Left renal pelvis (tissue), 4 donors: ENCODE measurements at regions not wholly inside any gene's neighbourhood (a gene's known extent, or its start where the extent isn't known, plus 50 kb on each side); places are given as distances from the start of the nearest gene placed in this dataset.
"Not testable (repeated sequence)": the region's sequence is repeated elsewhere in the genome, so short reads cannot be mapped to it uniquely, and the experiment has no call there.

Source experiments
- DNase-seq, 4 donors: peaks; one replicate each; pipeline ENCODE4 v3.0.0-alpha.2; 2013; ENCODE audit warnings: low read depth in 4 of 4, low spot score in 3 of 4

- DNase-seq, result no peak
Observed at GRCh38 chr3:67064105-67064504, 66.0 kb downstream of the KBTBD8 start.

GRCh38 chr3:67067251-67067650, 69.1 kb downstream of the KBTBD8 start:
- DNase-seq, result no peak

DNA sequence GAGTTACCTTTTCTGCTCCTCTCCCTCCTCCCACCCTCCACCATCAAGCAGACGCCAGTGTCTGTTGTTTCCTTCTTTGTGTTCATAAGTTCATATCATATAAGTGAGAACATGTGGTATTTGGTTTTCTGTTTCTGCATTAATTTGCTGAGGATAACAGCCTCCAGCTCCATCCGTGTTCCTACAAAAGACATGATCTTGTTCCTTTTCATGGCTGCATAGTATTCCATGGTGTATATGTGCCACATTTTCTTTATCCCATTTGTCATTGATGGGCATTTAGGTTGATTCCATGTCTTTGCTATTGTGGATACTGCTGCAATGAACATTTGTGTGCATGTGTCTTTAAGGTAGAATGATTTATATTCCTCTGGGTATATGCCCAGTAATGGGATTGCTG, 74.5 kb downstream of the KBTBD8 start:
- DNase-seq, result not testable (repeated sequence)

DNA sequence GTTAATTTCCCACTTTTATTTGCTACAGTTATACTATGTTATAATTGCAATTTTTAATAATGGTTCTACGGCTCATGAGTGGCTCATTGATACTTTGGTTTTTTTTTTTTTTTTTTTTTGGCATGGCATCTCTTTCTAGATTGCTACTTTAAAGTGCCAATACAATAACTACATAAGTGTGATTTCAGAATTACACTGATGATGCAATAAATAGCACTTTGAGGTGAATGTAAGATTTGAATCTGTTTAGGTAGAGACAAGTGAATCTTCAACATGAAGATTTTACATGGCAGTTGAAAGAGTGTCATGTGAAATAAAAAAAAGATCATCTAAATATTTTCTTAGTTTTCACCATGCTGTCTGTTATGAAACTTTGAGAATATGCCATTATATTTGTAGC, 75.7 kb downstream of the KBTBD8 start:
- DNase-seq, result no peak

DNA sequence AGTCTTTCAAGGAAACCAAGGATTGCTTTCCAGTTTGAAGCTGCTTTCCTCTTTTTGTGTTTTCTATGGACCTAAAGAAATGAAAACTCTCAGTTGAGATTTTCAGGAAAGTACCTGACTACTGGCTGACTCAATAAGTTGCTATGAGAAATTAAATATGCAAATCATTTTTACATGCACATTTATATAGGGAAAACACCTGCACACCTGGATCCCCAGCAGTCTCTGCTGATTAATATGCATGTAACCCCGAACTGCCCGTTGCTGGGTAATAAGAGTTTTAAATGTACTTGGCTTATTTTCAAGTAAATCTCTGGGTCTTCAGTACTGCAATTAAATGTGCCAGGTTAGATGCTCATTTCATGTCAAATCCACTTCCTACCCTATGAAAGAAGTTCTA, 77.2 kb downstream of the KBTBD8 start:
- no peak for DNase-seq

- DNase-seq, result no peak
Observed at GRCh38 chr3:67076607-67077006, 78.5 kb downstream of the KBTBD8 start.

GRCh38 chr3:67077656-67078055, 79.5 kb downstream of the KBTBD8 start:
- no peak for DNase-seq

GRCh38 chr3:67082533-67083024, 84.5 kb downstream of the KBTBD8 start:
- no peak for DNase-seq

DNA sequence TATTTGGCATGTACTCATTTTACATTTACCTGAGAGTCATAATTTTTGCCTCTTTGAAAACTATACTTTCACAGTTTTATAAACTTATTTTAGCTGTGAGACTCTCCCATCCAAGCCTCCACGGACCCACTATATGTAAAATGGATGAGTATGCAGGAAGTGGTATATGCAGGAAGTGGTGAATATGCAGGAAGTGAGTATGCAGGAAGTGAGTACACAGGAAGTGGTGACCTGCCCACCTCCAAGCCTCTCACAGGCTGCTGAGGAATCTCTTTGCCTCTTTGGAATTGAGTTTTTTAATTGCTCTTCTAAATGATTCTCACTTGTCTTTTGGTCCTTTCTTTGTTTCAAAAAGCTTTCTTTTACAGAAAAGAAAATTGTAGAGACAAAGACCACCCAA, 85.2 kb downstream of the KBTBD8 start:
- DNase-seq, result no peak

- DNase-seq, result no peak
Observed at GRCh38 chr3:67087788-67088187, 89.7 kb downstream of the KBTBD8 start.

DNA sequence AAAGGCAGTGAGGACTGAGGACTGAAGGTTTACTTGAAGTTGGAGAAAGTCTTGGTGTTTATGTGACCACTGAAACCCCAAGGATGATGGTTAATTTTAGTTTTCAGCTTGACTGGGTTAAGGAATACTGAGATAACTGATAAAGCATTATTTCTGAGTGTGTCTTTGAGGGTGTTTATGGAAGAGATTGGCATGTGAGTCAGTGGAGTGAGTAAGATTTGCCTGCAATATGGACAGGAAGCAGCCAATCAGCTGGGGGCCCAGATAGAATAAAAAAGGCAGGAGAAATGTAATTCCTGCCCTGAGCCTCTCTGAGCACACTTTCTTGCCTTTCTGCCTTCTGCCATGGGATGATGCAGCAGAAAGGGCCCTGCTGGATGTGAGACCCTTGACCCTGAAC, 92.4 kb downstream of the KBTBD8 start:
- no peak for DNase-seq

DNA sequence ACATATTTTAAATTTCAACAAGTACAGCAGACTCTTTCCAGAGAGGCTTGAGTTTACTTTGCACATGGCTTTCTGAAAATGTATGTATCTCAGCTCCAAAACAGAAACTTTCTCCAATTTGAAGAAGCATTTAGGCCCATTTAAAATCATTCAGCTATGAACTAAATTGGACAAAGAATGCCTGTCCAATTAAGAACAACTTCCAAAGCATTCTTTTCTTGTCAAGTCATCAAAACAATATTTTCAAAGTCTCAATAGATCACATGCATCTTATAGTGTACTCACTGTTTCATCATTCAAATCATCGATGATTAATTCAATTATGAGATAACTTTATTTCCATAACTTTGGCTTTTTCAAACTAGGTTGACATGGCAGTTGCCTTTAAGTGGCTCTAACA, 95.2 kb downstream of the KBTBD8 start:
- no peak for DNase-seq

DNA sequence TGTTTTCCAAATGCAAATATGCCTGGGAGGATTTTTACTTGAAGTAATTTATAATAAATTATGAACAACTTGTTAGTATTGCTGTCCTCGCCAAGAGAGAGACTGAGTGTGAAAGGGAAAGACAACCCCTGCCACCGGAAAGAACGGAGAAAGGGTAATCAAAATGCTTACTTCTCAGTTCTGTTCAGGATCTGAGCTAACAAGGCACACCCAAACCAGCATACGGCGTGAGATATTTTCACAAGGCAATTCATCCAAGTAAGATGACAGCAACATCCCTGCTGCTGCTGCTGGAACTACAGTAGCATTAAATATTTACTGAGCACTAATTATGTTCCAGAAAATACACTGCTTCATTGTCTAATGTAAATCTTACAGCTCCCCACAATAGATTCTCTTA, 96.1 kb downstream of the KBTBD8 start:
- DNase-seq, result no peak

- DNase-seq, result no peak
Observed at GRCh38 chr3:67094774-67095173, 96.7 kb downstream of the KBTBD8 start.

DNA sequence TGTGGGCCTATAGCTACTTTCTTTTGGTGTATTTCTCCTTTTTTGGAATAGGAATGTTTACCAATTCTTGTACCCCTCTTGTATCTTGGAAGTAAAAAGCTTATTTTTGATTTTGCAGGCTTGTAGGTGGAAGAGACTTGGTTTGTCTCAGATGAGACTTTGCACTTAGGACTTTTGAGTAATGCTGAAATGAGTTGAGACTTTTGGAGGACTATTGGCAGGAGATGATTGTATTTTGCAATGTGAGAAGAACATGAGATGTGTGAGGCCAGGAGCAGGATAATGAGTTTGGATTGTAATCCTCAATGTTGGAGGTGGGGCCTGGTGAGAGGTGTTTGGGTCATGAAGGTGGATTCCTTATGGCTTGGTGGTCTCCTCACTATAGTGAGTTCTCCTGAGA, 106.3 kb downstream of the KBTBD8 start:
- DNase-seq, result no peak

DNA sequence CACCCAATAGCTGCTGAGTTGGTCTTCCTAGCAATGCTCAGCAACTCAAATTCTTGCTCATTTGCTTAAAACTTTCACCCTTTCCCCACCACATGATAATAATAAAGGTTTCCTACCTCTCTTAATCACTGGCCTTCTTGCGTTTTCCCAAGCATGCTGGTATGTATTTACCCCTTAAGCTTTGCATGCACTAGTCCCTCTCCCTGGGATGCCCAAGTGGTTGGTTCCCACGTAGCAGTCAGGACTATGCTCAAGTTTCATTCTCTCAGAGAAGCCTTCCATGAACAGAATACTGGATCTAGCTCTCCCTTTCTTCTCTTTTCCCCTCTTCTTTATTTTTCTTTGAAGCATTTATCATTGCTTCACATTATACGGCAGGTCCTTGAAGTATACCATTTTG, 108.8 kb downstream of the KBTBD8 start:
- DNase-seq, result no peak

DNA sequence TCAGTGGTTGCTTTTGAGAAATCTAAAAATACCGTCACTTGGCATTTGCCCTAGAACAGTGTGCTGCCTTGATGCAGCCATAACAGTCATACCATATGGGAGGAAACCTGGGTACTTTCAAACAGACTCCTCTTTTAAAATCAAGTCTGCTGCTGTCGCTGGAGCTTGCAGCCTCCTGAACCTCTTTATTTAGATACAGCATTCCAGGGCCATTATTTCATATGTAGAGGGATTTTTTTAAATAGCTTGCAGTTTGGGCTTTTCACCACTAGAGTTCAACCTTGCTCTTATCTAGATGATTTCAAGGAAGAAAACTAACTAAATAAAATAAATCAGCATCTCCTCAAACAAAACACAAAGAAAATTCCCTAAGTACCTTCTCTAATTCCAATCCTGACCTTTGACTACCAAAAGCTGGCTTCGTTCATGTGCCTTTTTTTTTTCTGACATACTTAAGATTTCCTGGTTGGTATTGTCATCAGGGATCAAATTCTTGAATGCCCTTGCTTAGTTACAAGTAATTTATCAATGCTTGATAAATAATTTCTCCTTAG, 111.6 kb downstream of the KBTBD8 start:
- peak in 3 of 4 donors; percentile 24 to 31 (median 27) for DNase-seq

- DNase-seq, result peak; percentile 59 to 73 (median 66)
Observed at GRCh38 chr3:67113802-67114407, 115.8 kb downstream of the KBTBD8 start.

DNA sequence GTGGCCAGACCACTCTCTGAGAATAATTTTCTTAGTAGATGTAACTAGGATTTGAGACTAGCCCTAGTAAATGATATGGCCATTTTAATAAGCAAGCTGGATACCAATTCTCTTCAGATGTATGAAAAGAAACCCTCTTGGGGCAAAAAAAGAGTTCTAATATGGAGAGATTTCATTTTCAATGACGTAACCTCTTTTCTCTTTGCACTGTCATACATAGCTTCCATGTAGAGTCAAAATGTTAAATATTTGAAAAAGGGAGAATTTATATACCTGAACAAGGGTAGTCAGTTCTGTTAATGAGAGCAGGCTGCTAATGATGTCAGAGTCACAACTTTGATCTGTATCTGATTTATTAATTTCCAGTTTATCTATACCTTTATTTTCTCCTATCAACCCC, 120.0 kb downstream of the KBTBD8 start:
- DNase-seq, result no peak

- no peak for DNase-seq
Observed at GRCh38 chr3:67118635-67119034, 120.5 kb downstream of the KBTBD8 start.

DNA sequence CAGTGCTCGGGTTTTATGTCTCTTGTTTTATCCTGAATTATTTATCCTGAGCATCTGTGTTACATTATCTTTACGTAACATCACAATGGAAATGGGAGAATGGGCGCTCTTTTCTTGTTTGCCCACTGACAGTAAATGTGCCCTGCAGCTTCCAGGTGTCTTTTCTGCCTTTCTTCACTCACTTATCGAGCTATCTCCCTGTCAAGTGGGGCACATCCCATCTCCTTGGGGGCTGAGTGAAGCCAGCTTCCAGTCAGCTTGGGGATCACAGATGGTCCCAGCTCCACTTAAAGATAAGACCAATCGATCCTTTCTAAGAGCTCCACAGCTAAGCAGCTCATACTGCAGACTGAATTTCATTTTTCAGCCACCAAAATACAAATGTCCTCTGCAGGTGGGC, 125.8 kb downstream of the KBTBD8 start:
- DNase-seq, result no peak

- DNase-seq, result no peak
Observed at GRCh38 chr3:67127254-67127653, 129.1 kb downstream of the KBTBD8 start.

DNA sequence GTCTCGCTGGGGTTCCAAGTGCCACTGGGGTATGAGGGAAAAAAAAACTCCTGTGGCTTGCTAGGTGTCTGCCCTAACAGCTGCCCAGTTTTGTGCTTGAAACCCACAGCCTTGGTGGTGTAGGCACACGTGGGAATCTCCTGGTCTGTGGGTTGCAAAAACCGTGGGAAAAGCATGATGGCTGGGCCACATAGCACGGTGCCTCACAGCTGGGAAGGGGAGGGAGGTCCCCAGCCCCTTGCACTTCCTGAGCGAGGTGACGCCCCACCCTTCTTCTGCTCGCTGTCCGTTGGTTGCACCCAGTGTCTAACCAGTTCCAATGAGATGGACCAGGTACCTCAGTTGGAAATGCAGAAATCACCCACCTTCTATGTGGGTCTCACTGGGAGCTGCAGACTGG, 144.3 kb downstream of the KBTBD8 start:
- DNase-seq, result no peak
